KG1 (cell line): ENCODE measurements at regions not wholly inside any gene's neighbourhood (a gene's known extent, or its start where the extent isn't known, plus 50 kb on each side); places are given as distances from the start of the nearest gene placed in this dataset.
"Not testable (repeated sequence)": the region's sequence is repeated elsewhere in the genome, so short reads cannot be mapped to it uniquely, and the experiment has no call there.

ENCODE experiments used
- DNase-seq: peaks from one replicate; lab custom pipeline; 2025; lab: John Stamatoyannopoulos, UW

DNA sequence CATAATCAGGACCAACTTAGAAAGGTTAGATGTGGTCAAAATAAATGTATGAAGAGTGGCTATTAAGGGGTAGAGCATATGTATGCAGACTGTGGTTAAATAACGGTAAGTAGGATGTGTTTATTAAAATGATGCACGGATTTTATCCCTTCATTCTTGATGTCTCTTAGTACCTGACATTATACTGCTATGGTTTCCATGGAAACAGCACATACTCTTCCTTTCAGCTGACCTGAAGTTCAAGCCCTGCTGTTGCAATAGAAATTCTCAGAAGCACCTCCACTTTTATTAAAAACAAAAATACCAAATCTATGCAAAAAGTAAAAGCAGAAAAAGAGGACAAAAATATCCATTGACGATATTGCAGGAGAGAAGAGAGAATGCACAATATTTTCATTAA, 381.4 kb downstream of the RWDD3 start:
- DNase-seq, result no peak

DNA sequence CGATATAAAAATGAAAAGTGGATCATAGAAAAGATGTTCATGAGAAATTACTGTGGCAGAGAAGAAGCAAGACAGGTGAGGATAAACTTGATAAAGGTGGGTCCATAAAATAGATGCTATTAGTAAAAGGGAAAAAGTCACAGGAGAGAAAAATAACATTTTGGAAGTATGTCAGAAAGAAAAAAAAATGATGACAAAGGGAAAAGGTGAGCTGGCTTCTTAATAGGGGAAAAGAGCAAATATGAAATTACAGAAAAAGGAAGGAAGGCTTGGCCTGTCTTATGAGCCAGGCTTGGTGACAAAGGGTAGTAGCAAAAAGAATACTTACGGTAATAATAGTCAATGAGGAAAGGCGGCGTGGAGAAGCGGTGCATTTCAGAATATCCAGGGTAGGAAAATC, 386.1 kb downstream of the RWDD3 start:
- no peak for DNase-seq

- DNase-seq, result no peak
Measured at GRCh38 chr1:95622609-95623008, 388.6 kb downstream of the RWDD3 start.

DNA sequence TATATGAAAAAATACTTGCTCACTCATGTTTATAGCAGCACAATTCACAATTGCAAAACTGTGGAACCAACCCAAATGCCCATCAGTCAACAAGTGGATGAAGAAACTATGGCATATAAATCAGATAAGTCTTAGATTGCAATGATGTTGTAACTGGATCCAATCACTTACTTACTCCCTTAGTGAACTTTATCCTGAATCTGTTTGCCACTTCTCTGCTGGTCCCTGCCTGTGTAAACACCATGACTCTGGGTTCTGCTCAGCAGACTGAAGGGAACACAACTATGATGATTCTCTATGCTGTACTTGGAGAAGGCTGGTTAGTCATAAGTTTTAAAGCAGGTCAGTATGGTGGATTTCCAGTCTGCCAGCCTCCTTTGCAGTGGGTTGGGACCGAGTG, 391.2 kb downstream of the RWDD3 start:
- DNase-seq, result no peak

- DNase-seq, result no peak
Measured at GRCh38 chr1:95627244-95627643, 393.2 kb downstream of the RWDD3 start.

DNA sequence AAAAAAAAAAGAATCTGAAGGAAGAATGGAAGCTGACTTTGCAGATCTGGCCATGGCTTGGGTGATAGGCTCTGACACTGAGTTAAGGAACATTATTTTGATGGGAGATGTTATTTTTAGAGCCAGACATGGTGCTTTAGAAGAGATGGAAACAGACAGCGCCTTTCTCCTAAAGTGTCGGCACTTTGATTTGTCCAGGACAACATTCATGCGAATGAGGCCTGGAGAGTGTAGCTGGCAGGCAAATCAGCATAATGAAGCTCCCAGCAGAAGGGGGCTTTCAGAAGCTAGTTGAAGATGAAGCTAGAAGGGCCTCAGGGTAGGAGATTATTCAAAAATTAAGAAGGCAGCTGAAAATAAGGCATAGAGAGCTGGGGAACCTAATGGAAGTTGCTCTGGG, 397.7 kb downstream of the RWDD3 start:
- DNase-seq, result no peak

DNA sequence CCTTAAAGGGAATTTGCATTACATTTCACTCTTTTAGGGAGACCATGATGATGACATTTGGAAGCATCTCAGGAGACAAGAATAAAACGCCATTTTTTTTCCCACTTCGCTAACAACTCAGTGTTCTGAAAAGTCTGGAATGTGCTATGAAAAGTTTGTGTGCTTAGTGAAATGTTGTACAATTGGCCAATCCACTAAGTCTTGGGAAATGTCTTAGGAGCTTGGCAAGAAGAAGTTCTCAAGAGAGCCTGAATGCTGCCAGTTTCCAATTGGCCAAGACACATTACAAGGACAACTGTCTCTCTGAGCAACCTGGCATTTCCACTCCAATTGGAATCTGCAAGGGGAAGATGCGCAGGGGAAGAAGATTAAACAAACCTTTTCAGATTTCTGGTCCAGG, 401.8 kb downstream of the RWDD3 start:
- no peak for DNase-seq

DNA sequence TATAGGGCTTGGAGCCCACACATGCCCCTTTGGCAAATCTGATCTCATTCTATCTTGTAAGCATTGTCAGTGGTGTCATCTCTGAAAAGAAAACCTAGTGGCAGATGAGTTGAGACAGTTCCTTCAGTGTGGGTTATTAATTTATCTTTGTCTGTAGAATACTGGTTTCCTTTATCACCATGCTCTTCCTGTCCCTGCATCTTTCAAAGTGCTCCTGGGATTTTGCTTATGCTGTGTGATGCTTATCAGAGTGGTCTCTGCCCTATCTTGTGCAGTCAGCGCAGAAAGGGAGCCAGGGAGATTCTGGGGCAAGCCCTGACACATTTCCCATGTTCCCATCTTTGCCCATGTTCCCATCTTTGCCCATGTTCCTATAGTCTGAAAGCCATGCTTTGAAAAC, 402.9 kb downstream of the RWDD3 start:
- DNase-seq, result no peak

GRCh38 chr1:95640746-95641145, 406.7 kb downstream of the RWDD3 start:
- DNase-seq, result no peak

GRCh38 chr1:95641386-95641785, 407.4 kb downstream of the RWDD3 start:
- DNase-seq, result no peak

DNA sequence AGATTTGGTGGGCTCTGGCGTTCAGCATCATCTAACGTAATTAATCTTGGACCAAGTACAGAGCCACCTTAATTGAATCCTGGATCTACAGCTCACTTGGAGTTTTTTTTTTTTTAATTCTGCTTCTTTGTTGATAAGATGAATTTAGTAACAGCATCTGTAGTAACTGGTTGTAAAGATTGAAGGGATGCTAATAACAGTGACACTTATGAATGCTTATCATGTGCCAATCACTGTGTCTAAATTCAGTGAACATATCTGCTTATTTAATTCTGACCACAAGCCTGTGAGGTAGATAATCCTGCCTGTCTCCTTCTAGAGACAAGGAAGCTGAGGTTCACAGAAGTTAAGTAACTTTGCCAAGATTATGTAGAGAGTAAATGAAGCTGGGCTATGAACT, 408.0 kb downstream of the RWDD3 start:
- DNase-seq, result no peak

DNA sequence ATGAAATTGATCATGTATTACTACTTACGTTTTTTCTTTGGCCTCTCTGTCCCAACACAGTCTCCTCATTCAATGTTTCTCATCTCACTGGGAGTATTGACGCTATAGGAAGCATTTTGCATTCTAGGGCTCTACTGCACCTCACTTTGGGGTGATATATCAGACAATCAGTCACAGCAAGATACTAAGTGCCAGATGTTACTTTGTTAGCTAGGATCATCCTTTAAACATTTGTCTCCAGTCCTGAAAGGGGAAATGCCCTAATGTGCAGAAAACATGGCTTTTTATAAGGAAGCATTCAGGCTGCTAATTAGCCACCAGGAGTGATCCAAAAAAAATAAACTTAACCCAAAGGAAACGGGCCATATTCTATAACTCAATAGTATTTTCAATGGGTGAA, 409.1 kb downstream of the RWDD3 start:
- no peak for DNase-seq

GRCh38 chr1:95645126-95645525, 411.1 kb downstream of the RWDD3 start:
- DNase-seq, result not testable (repeated sequence)

- no peak for DNase-seq
Measured at GRCh38 chr1:95650631-95651030, 416.6 kb downstream of the RWDD3 start.

GRCh38 chr1:95652423-95652965, 418.5 kb downstream of the RWDD3 start:
- no peak for DNase-seq

GRCh38 chr1:95653618-95654017, 419.6 kb downstream of the RWDD3 start:
- no peak for DNase-seq

DNA sequence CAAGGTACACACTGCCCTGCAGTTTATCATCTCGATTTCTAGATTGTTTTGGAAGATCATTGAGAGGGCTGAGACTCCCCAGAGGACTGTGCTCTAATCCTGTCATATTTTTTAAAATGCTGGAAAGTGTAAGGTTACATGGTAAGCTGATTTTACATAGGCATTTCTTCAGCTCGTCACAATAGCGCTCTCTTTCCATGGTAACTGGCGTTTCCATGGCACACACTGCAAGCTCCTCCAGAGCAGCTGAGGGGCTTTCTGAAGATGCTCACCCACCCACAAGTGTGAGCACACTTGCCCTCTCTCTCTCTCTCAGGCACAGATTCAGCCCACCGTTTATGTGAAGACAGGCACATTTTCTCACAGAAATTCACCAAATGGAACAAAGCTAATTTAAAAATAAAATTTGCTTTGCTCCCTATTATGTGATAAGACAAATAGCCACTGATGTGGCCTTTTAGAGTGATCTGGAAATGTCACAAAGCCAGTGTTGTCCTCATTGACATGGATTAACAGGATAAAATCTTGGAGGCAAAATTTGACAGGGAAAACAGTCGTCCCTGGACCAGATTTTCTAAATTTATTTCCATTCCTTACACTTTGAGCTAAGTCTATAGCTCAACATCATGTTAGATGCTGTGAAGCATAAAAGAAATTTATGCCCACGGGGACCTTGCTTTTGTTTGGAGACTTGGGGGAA, 421.5 kb downstream of the RWDD3 start:
- DNase-seq, result no peak

GRCh38 chr1:95657248-95657647, 423.2 kb downstream of the RWDD3 start:
- no peak for DNase-seq

GRCh38 chr1:95659166-95659565, 425.2 kb downstream of the RWDD3 start:
- no peak for DNase-seq

- DNase-seq, result no peak
Measured at GRCh38 chr1:95659588-95659987, 425.6 kb downstream of the RWDD3 start.

DNA sequence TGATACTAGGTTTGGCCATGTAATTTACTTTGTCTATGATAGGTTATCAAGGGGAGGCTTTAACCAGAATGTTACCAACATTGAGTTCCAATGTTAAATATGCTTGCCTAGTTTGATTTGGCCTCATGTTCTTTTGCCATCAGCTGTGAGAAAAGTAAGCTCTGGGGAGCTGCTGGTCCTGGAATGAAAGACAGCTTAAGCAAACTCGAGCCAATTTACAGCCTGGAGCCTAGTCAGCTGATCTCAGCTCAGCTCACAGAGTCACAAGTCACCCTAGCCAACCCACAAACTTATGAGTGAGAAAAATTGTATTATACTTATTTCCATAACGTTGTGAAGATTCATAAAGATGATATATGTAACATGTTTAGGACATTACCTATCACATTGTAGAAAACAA, 426.7 kb downstream of the RWDD3 start:
- no peak for DNase-seq

DNA sequence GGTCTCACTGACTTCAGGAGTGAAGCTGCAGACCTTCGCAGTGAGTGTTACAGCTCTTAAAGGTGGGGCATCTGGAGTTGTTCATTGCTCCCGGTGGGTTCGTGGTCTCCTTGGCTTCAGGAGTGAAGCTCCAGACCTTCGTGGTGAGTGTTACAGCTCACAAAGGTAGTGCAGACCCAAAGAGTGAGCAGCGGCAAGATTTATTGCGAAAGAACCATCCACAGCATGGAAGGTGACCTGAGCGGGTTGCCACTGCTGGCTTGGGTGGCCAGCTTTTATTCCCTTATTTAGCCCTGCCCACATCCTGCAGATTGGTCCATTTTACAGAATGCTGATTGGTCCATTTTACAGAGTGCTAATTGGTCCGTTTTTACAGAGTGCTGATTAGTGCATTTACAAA, 429.5 kb downstream of the RWDD3 start:
- DNase-seq, result not testable (repeated sequence)

- DNase-seq, result no peak
Measured at GRCh38 chr1:95668165-95668564, 434.2 kb downstream of the RWDD3 start.

DNA sequence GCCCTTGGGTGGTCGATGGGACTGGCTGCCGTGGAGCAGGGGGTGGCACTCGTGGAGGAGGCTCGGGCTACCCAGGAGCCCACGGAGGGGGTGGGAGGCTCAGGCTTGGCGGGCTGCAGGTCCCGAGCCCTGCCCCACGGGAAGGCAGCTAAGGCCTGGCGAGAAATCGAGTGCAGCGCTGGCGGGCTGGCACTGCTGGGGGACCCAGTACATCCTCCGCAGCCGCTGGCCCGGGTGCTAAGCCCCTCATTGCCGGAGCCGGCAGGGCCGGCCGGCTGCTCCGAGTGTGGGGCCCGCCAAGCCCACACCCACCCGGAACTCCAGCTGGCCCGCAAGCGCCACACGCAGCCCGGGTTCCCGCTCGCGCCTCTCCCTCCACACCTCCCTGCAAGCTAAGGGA, 435.6 kb downstream of the RWDD3 start:
- not testable (repeated sequence) for DNase-seq
